Endodermal cell (in vitro differentiated cells): ENCODE measurements at regions not wholly inside any gene's neighbourhood (a gene's known extent, or its start where the extent isn't known, plus 50 kb on each side); places are given as distances from the start of the nearest gene placed in this dataset.

ENCODE experiments used
- DNase-seq: peaks from one replicate; pipeline ENCODE4 v3.0.0-alpha.2; 2017
- H3K27ac ChIP-seq: 2 replicates; pipeline ENCODE4 v1.5.1; 2013; ENCODE audit warnings: mild to moderate bottlenecking, low read depth, low read length, moderate library complexity
- H3K27me3 ChIP-seq: 2 replicates; pipeline ENCODE4 v1.6.1; 2013; ENCODE audit warnings: mild to moderate bottlenecking, low read length, moderate library complexity; ENCODE audit not compliant: insufficient read depth, control insufficient read depth, poor library complexity, severe bottlenecking
- H3K36me3 ChIP-seq: 2 replicates; pipeline ENCODE4 v1.7.0; 2013; ENCODE audit warnings: mild to moderate bottlenecking, low read length, moderate library complexity; ENCODE audit not compliant: control insufficient read depth, insufficient read depth
- H3K4me1 ChIP-seq: one replicate; pipeline ENCODE4 v1.7.0; 2013; ENCODE audit warnings: low read length; ENCODE audit not compliant: control insufficient read depth, insufficient read depth
- H3K4me3 ChIP-seq: 2 replicates; pipeline ENCODE4 v1.5.1; 2013; ENCODE audit warnings: mild to moderate bottlenecking, low read length, moderate library complexity
- H3K9ac ChIP-seq: 2 replicates; pipeline ENCODE4 v1.6.1; 2013; ENCODE audit warnings: mild to moderate bottlenecking, low read length, moderate library complexity; ENCODE audit not compliant: poor library complexity, severe bottlenecking; ENCODE audit errors: extremely low read depth
- H3K9me3 ChIP-seq: 2 replicates; pipeline ENCODE4 v1.6.1; 2013; ENCODE audit warnings: mild to moderate bottlenecking, low read length, moderate library complexity; ENCODE audit not compliant: control insufficient read depth
- H3K27ac Mint-ChIP-seq: 2 replicates; pipeline ENCODE4 v1.8.0; 2020; ENCODE audit warnings: mixed read lengths
- H3K27me3 Mint-ChIP-seq: 2 replicates; pipeline ENCODE4 v1.8.0; 2021; ENCODE audit warnings: mild to moderate bottlenecking, mixed read lengths; ENCODE audit not compliant: insufficient read depth
- H3K36me3 Mint-ChIP-seq: 2 replicates; pipeline ENCODE4 v1.8.0; 2020; ENCODE audit warnings: low read depth, mixed read lengths
- H3K4me1 Mint-ChIP-seq: 2 replicates; pipeline ENCODE4 v1.8.0; 2020; ENCODE audit warnings: mixed read lengths
- H3K4me3 Mint-ChIP-seq: 2 replicates; pipeline ENCODE4 v1.8.0; 2020; ENCODE audit warnings: mild to moderate bottlenecking, moderate library complexity, mixed read lengths
- H3K9me3 Mint-ChIP-seq: 2 replicates; pipeline ENCODE4 v1.8.0; 2020; ENCODE audit warnings: mild to moderate bottlenecking, mixed read lengths
- WGBS, 2 experiments: methylation state at CpG; one replicate each; pipeline versions ENCODE4 v1.1.5 to v1.1.7; 2013; ENCODE audit warnings: missing lambda C conversion rate in 2 of 2, mixed read lengths in 1 of 2; ENCODE audit not compliant: insufficient coverage in 1 of 2, insufficient read length in 1 of 2; 5-methylcytosine and 5-hydroxymethylcytosine counted together
- TF ChIP-seq, protein P1 (sequence below): fragments of 200-600 bp; sonication (generic); conservative IDR thresholded peaks from 2 replicates; pipeline ENCODE4 v1.5.0; 2021; ENCODE audit warnings: antibody characterized with exemption, mild to moderate bottlenecking

DNA sequence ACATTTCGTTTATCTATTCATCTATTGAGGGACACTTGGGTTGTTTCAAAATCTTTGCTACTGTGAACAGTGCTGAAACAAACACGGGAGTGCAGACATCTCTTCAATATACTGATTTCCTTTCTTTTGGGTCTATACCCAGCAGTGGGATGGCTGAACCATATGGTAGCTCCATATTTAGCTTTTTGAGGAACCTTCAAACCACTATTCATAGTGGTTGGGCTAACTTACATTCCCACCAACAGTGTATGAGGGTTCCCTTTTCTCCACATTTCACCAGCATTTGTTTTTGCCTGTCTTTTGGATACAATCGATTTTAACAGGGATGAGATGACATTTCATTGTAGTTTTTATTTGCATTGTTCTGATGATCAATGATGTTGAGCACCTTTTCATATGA lies 798.2 kb downstream of the UQCRFS1 start:
- H3K9ac ChIP-seq, result no peak overlapping the region
- no peak for DNase-seq
- no peaks in the 10 kb centered on the region for H3K27me3 ChIP-seq
- H3K27ac Mint-ChIP-seq, result no peak overlapping the region
- H3K4me3 ChIP-seq, result no peak overlapping the region
- H3K9me3 ChIP-seq, result peaks cover 7% of the 10 kb centered on the region
- H3K4me1 Mint-ChIP-seq, result peaks cover 15% of the 10 kb centered on the region
- no peaks in the 10 kb centered on the region for H3K9me3 Mint-ChIP-seq
- no peaks in the 10 kb centered on the region for H3K36me3 ChIP-seq
- no peaks in the 10 kb centered on the region for H3K27me3 Mint-ChIP-seq
- TF ChIP-seq, protein P1, sequence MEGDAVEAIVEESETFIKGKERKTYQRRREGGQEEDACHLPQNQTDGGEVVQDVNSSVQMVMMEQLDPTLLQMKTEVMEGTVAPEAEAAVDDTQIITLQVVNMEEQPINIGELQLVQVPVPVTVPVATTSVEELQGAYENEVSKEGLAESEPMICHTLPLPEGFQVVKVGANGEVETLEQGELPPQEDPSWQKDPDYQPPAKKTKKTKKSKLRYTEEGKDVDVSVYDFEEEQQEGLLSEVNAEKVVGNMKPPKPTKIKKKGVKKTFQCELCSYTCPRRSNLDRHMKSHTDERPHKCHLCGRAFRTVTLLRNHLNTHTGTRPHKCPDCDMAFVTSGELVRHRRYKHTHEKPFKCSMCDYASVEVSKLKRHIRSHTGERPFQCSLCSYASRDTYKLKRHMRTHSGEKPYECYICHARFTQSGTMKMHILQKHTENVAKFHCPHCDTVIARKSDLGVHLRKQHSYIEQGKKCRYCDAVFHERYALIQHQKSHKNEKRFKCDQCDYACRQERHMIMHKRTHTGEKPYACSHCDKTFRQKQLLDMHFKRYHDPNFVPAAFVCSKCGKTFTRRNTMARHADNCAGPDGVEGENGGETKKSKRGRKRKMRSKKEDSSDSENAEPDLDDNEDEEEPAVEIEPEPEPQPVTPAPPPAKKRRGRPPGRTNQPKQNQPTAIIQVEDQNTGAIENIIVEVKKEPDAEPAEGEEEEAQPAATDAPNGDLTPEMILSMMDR, result no peak
- no peak overlapping the region for H3K27ac ChIP-seq
- WGBS, 2 experiments, result 91 to 98% methylated on average over 2 to 3 of the region's 3 CpGs
- H3K36me3 Mint-ChIP-seq, result no peaks in the 10 kb centered on the region
- H3K4me1 ChIP-seq, result no peaks in the 10 kb centered on the region
- no peak overlapping the region for H3K4me3 Mint-ChIP-seq

DNA sequence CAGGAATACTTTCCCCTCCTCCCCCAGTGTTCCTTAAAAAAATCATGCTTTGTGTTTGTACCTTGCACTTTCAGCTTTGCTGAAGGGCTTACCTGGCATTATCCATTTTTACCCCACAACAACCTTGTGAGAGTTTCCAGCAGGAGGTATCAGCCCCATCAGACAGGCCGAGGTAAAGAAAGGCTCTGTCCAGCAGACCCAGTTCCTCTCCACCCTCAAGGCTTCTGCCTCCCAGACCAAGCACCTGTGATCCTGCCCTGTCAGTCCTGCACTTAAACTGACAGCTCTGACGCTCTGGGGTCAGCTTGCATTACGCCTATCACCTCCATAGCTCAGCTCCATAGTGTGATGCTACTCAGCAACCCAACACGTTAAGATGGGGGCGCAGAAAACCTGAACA lies 803.1 kb downstream of the UQCRFS1 start:
- TF ChIP-seq, protein P1, result peak; percentile 21
- H3K27me3 ChIP-seq, result no peaks in the 10 kb centered on the region
- peaks cover 31% of the 10 kb centered on the region for H3K4me1 Mint-ChIP-seq
- peak; percentile 62 for DNase-seq
- no peak overlapping the region for H3K9ac ChIP-seq
- H3K27ac Mint-ChIP-seq, result no peak overlapping the region
- WGBS, 2 experiments, result 77 to 94% methylated on average over 2 to 5 of the region's 5 CpGs
- no peaks in the 10 kb centered on the region for H3K36me3 ChIP-seq
- no peak overlapping the region for H3K27ac ChIP-seq
- H3K4me3 ChIP-seq, result no peak overlapping the region
- no peaks in the 10 kb centered on the region for H3K4me1 ChIP-seq
- no peaks in the 10 kb centered on the region for H3K9me3 Mint-ChIP-seq
- no peak overlapping the region for H3K4me3 Mint-ChIP-seq
- no peaks in the 10 kb centered on the region for H3K27me3 Mint-ChIP-seq
- no peaks in the 10 kb centered on the region for H3K36me3 Mint-ChIP-seq
- H3K9me3 ChIP-seq, result no peaks in the 10 kb centered on the region

DNA sequence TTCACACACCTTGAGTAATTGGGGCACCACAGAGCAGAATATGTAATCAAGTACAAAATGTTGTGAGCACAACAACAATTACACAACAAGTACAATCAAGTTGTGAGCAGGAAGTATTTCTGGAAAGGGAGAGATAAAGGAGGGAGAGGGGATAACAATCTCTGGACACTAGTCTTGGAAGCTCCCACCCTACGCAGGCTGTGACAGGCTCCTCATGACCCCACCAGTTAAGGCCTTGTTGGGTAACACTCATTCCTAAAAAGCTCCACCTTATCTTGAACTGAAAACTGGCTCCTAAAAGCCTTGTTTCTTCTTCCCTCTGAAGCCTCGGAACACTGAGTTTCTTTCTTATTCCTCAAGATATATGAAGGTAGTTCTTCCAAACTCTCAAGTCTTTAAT lies 806.0 kb downstream of the UQCRFS1 start:
- Histone ChIP-seq H3K27me3 (no peaks in the 10 kb centered on the region), H3K4me1 (peaks cover 2% of the 10 kb centered on the region), H3K9ac (no peak overlapping the region), H3K36me3 (no peaks in the 10 kb centered on the region), H3K4me3 (no peak overlapping the region), H3K27ac (no peak overlapping the region), H3K9me3 (no peaks in the 10 kb centered on the region)
- Mint-ChIP-seq H3K36me3 (no peaks in the 10 kb centered on the region), H3K27me3 (peaks cover 3% of the 10 kb centered on the region), H3K9me3 (no peaks in the 10 kb centered on the region), H3K4me3 (no peak overlapping the region), H3K4me1 (peaks cover 47% of the 10 kb centered on the region), H3K27ac (no peak overlapping the region)
- DNase-seq, result no peak
- TF ChIP-seq, protein P1, result no peak
- 95 to 96% methylated on average over 2 of the region's 2 CpGs for WGBS, 2 experiments
